Activated CD8-positive, alpha-beta T cell treated with anti-CD3 and anti-CD28 coated beads for 36 hours (primary cell): ENCODE measurements at regions not wholly inside any gene's neighbourhood (a gene's known extent, or its start where the extent isn't known, plus 50 kb on each side); places are given as distances from the start of the nearest gene placed in this dataset.

Source experiments
- ATAC-seq: fragments of 200-7000 bp; cut with Tn5 transposase; one replicate; pipeline ENCODE4 v1.10.0; 2021; ENCODE audit warnings: mild to moderate bottlenecking, moderate library complexity
- CTCF ChIA-PET: fragments of 350-600 bp; sonication (Branson Sonifier 250); formaldehyde crosslinking; loops from one replicate; lab custom pipeline; 2021; ENCODE audit warnings: antibody characterized with exemption; lab: Charles Lee
- POLR2A ChIA-PET: fragments of 350-600 bp; sonication (Branson Sonifier 250); formaldehyde crosslinking; loops from one replicate; lab custom pipeline; 2021; ENCODE audit warnings: antibody characterized with exemption; lab: Charles Lee
- DNase-seq: peaks from one replicate; pipeline ENCODE4 v3.0.0-alpha.2; 2020
- H3K27ac Mint-ChIP-seq: one replicate; pipeline ENCODE4 v1.8.0; 2021; ENCODE audit warnings: mild to moderate bottlenecking, mixed read lengths
- H3K27me3 Mint-ChIP-seq: one replicate; pipeline ENCODE4 v1.8.0; 2021; ENCODE audit warnings: mixed read lengths
- H3K36me3 Mint-ChIP-seq: one replicate; pipeline ENCODE4 v1.8.0; 2021; ENCODE audit warnings: low read depth, mixed read lengths
- H3K4me1 Mint-ChIP-seq: one replicate; pipeline ENCODE4 v1.8.0; 2021; ENCODE audit warnings: low read depth, mixed read lengths
- H3K4me3 Mint-ChIP-seq: one replicate; pipeline ENCODE4 v1.8.0; 2021; ENCODE audit warnings: mild to moderate bottlenecking, moderate library complexity, mixed read lengths
- H3K9me3 Mint-ChIP-seq: one replicate; pipeline ENCODE4 v1.8.0; 2021; ENCODE audit warnings: mixed read lengths
- CTCF ChIP-seq: fragments of 200-600 bp; IDR thresholded peaks from one replicate; pipeline ENCODE4 v1.8.0; 2022; ENCODE audit warnings: antibody characterized with exemption, mild to moderate bottlenecking
- intact Hi-C: fragments of 100-400 bp; cut with micrococcal nuclease; formaldehyde crosslinking; loops from one replicate; pipeline ENCODE4 v1.10.0; 2022

- no peak overlapping the region for H3K4me3 Mint-ChIP-seq
- no peak overlapping the region for H3K27ac Mint-ChIP-seq
- POLR2A ChIA-PET = no interaction called here
- ATAC-seq (no peak), DNase-seq (no peak)
- H3K4me1 Mint-ChIP-seq = no peaks in the 10 kb centered on the region
- no peaks in the 10 kb centered on the region for H3K27me3 Mint-ChIP-seq
- peaks cover 27% of the 10 kb centered on the region for H3K9me3 Mint-ChIP-seq
- intact Hi-C loops = no loop called here
- CTCF ChIA-PET = no interaction called here
- no peaks in the 10 kb centered on the region for H3K36me3 Mint-ChIP-seq
- TF ChIP-seq CTCF = no peak
Measured at GRCh38 chr3:146873748-146874147, 268.6 kb upstream of the PLSCR5 start.

GRCh38 chr3:146865175-146865755 is 260.1 kb upstream of the PLSCR5 start:
- ATAC-seq = no peak
- ChIA-PET POLR2A (no interaction called here), CTCF (no interaction called here)
- intact Hi-C loops = no loop called here
- Mint-ChIP-seq H3K9me3 (no peaks in the 10 kb centered on the region), H3K27me3 (no peaks in the 10 kb centered on the region), H3K4me1 (no peaks in the 10 kb centered on the region), H3K27ac (no peak overlapping the region), H3K4me3 (no peak overlapping the region), H3K36me3 (no peaks in the 10 kb centered on the region)
- no peak for DNase-seq
- no peak for TF ChIP-seq CTCF

- Mint-ChIP-seq H3K9me3 (peaks cover 2% of the 10 kb centered on the region), H3K36me3 (no peaks in the 10 kb centered on the region), H3K4me3 (no peak overlapping the region), H3K27me3 (no peaks in the 10 kb centered on the region), H3K27ac (no peak overlapping the region), H3K4me1 (no peaks in the 10 kb centered on the region)
- intact Hi-C loops = no loop called here
- no peak for TF ChIP-seq CTCF
- ATAC-seq = no peak
- ChIA-PET CTCF (no interaction called here), POLR2A (no interaction called here)
- no peak for DNase-seq
Measured at GRCh38 chr3:146861262-146861661, 256.1 kb upstream of the PLSCR5 start.

GRCh38 chr3:146854523-146854922 is 249.4 kb upstream of the PLSCR5 start:
- H3K4me1 Mint-ChIP-seq = no peaks in the 10 kb centered on the region
- TF ChIP-seq CTCF = no peak
- DNase-seq (no peak), ATAC-seq (no peak)
- ChIA-PET CTCF (no interaction called here), POLR2A (no interaction called here)
- no peak overlapping the region for H3K4me3 Mint-ChIP-seq
- H3K9me3 Mint-ChIP-seq = peaks cover 7% of the 10 kb centered on the region
- H3K36me3 Mint-ChIP-seq = no peaks in the 10 kb centered on the region
- H3K27me3 Mint-ChIP-seq = no peaks in the 10 kb centered on the region
- intact Hi-C loops = no loop called here
- H3K27ac Mint-ChIP-seq = no peak overlapping the region

GRCh38 chr3:146851665-146852064 is 246.5 kb upstream of the PLSCR5 start:
- Mint-ChIP-seq H3K27ac (no peak overlapping the region), H3K4me3 (no peak overlapping the region), H3K4me1 (no peaks in the 10 kb centered on the region), H3K27me3 (no peaks in the 10 kb centered on the region), H3K9me3 (peaks cover 5% of the 10 kb centered on the region), H3K36me3 (no peaks in the 10 kb centered on the region)
- no peak for DNase-seq
- CTCF ChIA-PET = no interaction called here
- intact Hi-C loops = no loop called here
- POLR2A ChIA-PET = no interaction called here
- ATAC-seq = no peak
- TF ChIP-seq CTCF = no peak
